ENCODE measurements at regions not wholly inside any gene's neighbourhood (a gene's known extent, or its start where the extent isn't known, plus 50 kb on each side); places are given as distances from the start of the nearest gene placed in this dataset.

DNA sequence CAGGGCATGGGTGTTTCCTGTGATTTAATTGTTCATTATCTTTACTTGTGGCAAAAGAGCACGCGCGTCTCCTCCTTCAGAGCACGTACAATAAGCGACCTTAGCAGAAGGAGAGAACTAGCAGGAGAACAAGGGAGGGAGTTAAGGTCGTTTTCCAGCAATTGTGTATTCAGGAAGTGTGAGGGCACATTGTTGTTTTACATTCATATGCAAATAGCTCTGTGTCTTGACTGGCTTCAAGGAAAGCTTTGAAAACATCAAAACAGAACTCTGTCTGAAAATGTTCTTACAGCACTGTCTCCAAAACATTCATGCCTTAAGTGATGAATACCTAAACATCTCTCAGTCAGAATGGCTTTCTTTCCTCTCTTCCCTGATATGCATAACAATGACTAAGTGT, 499.1 kb downstream of the ACTR3B start:
- TF ChIP-seq, protein P1, sequence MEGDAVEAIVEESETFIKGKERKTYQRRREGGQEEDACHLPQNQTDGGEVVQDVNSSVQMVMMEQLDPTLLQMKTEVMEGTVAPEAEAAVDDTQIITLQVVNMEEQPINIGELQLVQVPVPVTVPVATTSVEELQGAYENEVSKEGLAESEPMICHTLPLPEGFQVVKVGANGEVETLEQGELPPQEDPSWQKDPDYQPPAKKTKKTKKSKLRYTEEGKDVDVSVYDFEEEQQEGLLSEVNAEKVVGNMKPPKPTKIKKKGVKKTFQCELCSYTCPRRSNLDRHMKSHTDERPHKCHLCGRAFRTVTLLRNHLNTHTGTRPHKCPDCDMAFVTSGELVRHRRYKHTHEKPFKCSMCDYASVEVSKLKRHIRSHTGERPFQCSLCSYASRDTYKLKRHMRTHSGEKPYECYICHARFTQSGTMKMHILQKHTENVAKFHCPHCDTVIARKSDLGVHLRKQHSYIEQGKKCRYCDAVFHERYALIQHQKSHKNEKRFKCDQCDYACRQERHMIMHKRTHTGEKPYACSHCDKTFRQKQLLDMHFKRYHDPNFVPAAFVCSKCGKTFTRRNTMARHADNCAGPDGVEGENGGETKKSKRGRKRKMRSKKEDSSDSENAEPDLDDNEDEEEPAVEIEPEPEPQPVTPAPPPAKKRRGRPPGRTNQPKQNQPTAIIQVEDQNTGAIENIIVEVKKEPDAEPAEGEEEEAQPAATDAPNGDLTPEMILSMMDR (IDR thresholded peaks at IDR 0.05): no peak
- TF ChIP-seq EZH2 (IDR thresholded peaks at IDR 0.05): no peak
- no peak for TF ChIP-seq EZH2phosphoT487 (IDR thresholded peaks at IDR 0.05)

Measured in neural progenitor cell (in vitro differentiated cells).